Fibroblast of lung (primary cell): ENCODE measurements at regions not wholly inside any gene's neighbourhood (a gene's known extent, or its start where the extent isn't known, plus 50 kb on each side); places are given as distances from the start of the nearest gene placed in this dataset.

Experiments
- CTCF ChIP-seq, 2 donors: IDR thresholded peaks in 1 of 2; conservative IDR thresholded peaks in 1 of 2; 1 replicate in 1 of 2; 2 replicates in 1 of 2; pipeline ENCODE4 v1.5.1; 2011 to 2012; ENCODE audit warnings: low read length in 2 of 2, control low read depth in 1 of 2, inconsistent platforms in 1 of 2, low read depth in 1 of 2, mild to moderate bottlenecking in 1 of 2
- EZH2 ChIP-seq: IDR thresholded peaks from 2 replicates; pipeline ENCODE4 v1.5.1; 2012; ENCODE audit warnings: low read length, control low read depth, mild to moderate bottlenecking; ENCODE audit errors: missing control alignments

GRCh38 chr1:65072845-65073244 lies 75.2 kb upstream of the AK4 start:
- TF ChIP-seq CTCF (conservative IDR thresholded peaks at IDR 0.05 in 1 of 2, IDR thresholded peaks at IDR 0.05 in 1 of 2; ENCODE audit: low read depth in 1 of 2, low read length in 2 of 2): no peak
- TF ChIP-seq EZH2: no peak
